Renal pelvis (tissue), 1 donor: ENCODE measurements at regions not wholly inside any gene's neighbourhood (a gene's known extent, or its start where the extent isn't known, plus 50 kb on each side); places are given as distances from the start of the nearest gene placed in this dataset.

Experiments
- DNase-seq: peaks from one replicate; pipeline ENCODE4 v3.0.0-alpha.2; 2013

DNA sequence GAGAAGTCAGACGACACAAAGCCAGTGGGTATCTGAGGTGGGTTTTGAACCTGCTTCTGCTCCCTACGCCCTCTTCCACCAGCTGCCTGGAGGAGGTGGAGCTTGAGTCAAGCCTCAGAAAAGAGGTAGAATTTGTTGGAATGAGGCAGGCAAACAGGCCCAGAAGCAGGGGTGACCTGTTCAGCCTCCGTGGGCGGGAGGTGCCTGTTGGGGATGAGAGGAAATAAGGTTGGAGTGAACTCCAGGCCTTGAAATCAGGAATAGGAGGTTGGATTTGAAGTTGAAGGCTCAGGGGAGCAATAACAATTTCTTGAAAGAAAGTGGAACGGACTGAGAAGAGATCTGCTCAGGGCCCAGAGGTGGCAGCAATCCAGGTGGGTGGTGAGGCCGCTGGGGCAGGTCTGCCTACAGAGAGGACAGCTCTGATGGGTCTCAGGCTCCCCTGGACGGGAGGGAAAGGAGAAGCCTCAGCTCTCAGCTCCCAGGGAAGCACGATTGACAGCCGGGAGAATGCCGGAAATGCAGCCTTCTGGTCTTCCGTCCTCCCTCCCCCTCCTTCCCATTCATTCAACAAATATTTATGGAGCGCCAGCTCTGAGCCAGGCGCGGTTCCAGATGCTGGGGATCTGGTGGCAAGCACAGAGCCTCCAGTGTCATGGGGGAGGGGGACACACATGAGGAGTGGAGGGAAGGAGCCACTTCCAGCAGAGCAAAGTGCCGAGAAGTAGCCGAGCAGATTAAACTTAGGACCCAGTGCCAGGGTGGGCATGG, 61.9 kb upstream of the CIBAR2 start:
- DNase-seq, result no peak

DNA sequence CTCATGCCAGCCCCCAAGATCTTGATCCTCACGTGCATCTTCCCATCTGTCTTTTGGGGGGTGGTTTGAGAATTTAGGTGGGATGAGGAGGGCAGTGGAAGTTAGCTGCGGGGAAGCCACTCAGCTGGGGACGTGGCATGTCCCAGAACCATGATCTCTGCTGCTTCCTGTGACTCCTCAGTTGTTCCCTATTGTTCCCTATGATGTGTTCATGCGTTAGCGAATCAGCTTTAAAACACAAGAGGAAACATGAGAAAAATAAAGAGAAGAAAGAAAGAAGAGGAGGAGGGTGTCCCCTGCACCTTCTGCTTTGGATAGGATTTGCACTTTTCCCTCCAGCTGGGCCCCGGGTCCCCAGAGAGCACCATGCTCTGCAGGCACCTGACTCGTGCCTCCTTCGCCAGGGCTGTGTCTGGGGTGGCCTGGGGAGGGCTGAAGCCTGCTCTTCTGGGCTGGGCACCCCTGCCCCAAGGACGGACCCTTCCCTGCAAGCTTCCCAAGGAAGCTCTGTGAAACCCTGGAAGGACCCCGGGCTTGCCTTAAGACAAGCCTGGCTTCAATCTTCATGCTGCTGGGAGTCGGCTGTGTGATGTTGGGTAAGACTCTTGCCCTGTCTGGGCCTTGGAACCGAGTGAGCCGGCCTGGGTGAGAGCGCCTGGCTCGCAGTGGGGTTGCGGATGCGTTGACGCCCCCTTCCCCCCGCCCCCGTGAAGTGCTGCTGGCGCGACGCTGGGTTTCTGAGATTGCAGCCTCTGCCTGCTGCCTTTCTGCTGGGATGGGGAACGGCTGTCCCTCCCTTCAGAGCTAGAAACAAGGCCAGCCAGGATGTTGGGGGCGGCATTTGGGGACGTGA, 62.8 kb upstream of the CIBAR2 start:
- DNase-seq, result no peak

DNA sequence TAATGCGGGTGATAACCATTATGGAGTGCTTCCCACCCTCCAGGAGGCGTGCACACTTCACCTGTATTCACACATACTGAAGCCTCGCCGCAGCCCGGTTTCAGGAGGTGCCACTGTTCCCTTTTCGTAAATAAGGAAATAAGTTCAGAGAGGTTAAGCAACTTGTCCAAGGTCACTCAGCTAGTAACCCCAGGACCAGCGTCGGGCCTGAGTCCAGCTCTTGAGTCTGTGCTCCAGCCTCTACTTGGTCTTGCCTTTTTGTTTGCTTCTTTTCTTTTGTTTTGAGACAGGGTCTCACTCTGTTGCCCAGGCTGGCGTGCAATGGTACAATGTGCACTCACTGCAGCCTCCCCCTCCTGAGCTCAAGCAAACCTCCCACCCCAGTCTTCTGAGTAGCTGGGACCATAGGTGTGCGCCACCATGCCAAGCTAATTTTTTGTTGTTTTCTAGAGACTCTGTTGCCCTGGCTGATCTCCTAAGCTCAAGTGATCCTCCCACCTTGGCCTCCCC, 63.5 kb upstream of the CIBAR2 start:
- DNase-seq, result no peak

DNA sequence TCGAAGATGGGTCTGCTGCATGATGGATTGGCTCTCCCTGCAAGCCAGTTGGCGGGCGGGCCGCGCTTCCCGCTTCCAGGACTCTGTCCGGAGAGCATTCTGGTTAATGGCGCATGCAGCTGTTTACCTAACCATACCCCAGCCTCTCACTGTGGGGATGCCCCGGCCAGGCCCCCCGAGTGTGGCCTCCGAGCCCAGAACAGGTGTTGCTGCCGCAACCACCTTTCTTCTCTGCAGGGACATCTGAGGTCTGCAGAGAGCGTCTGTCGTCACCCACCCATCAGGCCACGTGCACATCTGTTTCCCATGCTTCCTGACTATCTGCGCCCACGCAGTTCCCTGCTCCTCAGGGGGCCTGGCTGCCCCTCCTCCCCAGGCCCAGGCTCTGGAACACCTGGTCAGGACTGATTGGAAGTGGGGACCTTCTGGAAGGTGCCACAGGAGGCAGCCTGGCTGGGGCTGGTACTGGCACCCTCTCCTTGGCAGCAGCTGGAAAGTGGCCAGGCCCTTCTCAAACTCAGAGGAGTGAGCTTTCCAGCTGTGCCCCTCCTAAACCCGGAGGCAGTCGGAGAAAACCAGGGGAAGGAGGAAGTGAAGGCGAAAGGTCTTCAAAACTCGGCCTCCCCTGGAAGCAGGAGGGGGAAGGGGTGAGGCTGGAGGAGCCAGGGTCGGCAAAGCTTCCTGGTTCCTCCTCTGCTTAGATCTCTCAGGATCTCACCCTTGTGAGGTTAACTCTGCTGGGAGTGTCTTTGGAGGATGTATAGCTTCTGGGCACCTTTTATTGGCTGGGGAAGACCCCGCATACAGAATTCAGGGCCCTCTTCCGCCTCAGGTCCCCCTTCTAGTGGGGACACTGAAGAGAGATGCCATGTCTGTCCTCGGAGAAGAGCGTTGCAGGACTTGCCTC, 64.5 kb upstream of the CIBAR2 start:
- no peak for DNase-seq

DNA sequence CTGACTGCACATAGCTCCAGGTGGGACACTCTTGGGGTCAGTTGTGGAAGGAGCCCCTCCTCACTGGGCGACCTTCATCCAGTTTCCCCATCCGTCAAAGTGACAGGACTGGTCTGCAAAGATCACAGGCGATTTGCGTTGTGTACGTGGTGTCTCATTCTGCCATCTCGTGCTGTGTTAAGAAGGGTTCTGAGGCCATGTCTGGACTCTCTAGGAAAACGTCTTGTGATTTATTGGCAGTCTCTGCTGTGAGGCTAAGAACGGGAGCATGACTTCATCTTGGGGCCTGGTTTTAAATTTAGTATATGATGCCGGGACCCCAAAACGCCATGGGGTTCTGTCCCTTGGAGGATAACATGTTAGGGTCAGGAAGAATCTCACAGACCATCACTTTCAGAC, 65.2 kb upstream of the CIBAR2 start:
- no peak for DNase-seq

DNA sequence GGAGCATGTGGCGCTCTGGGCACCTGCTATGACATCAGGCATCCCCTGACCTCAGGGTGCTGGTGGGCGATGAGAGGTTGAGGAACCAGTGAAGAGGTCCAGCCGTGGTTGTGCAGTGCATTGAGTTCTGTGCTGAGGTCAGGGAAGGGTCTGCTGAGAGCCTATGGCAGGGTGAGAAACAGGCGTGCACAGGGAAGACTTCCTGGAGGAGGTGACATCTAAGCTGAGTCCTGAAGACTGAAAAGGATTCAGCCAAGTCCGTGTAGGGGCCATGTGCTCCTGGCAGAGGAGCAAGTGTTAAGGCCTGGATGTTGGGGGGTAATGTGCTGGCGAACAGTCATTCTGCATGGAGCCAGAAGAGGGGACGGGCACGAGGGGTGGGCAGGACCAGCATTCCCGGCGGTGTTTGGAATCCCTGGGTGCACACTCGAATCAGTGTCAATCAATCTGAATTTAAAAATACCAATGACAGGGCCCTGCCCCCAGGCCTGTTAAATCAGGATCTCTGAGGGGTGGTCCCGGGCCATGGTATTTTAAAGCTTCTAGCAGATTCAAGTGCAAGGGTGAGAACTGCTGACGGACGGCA, 65.8 kb upstream of the CIBAR2 start:
- no peak for DNase-seq

DNA sequence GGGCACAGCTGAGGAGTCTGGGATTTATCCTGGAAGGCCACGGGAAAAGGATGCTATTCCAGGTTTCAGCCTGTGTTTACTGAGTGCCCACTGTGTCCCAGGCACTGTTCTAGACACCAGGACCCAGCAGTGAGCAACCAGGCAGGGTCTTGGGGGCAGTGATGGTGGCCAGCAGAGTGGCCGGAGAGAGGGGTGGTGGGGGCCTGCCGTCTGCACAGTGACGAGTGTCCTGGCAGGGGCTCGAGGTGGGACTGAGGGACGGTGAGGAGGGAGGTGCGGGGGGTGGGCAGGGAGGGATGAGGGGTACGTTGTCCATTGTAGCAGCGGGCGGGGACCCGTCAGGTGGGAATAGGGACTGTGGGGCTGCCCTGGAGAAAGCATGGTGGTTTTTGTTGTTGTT, 66.3 kb upstream of the CIBAR2 start:
- DNase-seq, result no peak

DNA sequence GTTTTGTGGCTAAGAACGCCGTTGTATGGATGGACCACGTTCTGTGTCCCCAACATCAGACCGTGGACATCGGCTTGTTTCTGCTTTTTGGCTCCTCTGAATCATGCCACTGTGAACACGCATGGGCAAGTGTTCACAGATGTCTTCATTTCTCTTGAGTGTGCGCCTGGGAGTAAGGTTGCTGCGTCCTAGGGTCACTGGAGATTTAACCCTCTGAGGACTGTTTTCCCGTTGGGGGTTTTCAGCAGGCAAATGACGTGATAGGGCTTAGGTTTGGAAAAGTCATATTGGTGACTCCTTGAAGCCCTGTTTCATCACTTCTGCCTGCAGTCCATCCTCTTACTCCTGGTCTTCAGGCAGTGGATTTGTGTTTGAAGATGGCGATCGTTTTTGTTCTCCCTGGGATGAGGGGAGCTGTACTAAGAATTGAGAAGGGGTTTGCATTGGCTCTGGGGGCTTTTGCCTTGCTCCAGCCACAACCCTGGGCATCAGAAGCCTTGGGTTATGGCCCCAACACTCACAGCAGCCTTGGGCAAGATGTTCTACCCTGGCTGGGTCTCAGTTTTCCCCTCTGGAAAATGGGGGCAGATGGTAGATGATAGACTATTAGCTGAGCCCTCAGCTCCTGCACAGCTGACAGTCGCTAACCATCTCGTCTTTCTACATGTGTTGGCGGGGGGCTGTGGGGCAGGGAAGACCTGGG, 67.2 kb upstream of the CIBAR2 start:
- DNase-seq, result no peak

DNA sequence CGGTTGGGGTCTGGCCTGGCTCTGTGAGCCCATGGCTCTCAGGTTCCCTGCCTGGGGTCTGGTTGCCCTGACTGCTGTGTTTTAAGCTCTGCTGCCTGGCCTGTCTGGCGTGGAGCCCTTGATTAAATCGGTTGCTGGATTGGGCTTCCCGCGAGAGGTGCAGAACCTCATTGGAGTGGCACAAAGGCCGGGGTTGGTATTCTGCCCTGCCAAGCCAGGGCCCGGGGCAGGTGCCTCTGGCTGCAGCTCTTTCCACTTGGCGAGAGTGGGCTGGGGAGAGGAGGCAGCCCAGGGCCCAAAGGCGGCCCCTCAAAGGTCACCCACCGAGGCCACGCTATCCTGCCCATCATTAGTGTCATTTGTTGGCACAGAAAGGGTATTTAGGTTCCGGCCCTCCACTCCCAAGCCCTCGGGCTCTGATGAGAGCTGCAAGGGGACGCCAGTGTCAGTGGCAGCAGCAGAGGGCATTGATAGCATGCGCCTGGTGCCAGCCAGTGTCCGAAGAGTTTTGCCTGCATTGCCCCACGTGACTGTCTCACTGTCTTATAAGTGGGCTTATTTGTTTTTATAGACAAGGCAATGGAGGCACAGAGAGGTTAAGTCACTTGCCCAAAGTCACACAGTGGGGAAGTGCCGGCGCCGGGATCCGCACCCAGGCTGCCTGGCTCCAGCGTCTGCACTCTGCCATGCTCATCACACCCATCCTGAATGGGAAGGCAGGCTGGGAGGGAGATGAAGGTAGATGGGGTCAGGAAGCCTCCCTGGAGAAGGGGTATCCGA, 68.0 kb upstream of the CIBAR2 start:
- no peak for DNase-seq

DNA sequence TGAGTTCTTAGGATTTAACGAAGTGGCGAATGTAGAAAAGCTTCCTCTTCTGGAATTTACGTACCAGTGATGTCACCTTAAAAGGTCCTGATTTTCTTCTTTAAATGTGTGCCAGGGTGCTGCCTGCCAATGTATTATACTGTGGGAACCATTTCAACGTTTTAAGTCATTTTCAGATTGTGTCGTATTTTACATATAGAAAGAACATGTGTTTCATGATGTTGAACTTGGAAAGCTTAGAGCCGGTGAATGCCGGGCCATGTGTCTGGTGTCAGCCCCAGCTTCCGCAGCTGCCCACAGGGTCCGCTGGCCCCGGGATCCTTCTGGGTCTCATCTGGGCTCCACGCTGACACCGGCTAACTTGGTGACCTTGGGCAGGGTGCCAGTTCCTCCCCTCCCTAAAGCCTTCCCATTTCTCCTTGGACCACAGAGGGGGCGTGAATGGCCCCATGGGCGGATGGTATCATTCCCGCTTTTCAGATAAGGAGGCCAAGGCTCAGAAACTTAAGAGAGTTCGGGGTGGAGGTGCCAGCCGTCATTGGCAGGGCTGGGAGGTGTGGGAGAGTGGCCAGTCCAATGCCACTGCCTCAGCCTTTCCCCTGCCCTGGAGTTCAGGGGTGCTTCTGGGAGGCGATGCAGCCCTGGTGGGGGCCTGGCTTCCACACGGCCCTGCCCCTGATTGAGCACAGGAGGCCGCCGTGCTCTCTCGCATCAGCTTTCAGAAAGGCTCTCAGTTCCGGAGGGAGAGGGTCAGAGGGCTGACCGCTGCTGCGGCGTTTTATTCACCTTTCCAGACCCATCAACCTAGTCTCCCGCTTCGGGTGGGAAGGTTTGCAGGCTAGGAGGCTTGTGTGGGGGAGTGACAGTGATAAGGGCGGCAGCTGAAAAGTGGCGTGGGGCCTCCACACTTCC, 68.8 kb upstream of the CIBAR2 start:
- no peak for DNase-seq

DNA sequence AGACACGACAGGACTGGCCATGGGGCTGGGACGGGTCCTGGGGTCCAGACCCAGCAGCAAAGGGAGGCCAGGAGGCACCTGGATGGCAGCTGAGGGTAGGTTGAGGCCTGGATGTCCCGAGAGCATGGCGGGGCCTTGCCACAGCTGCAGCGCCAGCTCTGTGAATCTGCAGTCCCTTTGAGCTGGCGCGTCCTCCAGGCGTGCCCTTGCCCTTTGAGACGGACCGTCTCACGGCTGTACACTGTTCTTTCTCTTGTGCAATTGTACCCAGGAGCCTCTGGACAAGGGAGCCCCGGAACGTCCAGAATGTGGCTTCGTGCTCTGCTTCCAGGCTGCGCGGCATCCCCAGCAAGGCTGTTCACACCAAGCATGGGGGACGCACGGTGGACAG, 69.5 kb upstream of the CIBAR2 start:
- DNase-seq, result no peak

DNA sequence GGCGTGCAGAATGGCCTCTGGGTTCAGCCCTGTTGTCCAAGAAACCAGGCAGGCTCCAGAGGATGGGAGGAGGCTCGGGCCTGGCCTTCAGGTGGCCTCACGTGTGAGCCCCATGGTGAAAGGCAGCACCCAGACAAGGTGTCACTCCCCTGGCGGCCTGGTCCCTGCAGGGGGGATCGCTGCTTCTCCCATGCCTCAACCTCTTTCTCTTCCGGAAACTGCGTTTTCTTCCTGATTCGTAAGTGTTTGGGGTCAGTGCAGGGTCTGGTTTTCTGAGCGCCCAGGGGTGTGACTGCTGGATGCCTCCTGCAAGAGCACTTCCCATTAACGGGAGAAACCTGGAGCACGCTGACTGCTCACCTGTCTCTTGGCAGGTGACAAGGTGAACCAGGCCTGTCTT, 70.0 kb upstream of the CIBAR2 start:
- DNase-seq, result no peak

DNA sequence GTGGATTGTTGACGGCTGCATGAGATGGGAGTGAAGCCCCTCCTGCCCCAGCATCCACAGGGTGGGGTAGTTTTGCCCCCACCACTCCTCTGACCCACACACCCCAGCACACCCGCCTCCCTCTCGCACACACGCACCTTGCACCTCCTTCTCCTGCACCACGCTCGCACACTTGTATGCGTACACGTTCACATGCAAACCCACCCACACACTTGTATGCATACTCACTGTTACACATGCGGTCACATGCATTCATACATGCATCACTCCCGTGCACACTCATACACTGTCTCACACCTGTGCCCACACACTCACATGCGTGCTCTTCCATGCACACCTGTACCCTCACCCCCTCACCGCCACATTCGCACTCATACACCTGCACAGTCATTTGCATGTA, 70.5 kb upstream of the CIBAR2 start:
- no peak for DNase-seq

DNA sequence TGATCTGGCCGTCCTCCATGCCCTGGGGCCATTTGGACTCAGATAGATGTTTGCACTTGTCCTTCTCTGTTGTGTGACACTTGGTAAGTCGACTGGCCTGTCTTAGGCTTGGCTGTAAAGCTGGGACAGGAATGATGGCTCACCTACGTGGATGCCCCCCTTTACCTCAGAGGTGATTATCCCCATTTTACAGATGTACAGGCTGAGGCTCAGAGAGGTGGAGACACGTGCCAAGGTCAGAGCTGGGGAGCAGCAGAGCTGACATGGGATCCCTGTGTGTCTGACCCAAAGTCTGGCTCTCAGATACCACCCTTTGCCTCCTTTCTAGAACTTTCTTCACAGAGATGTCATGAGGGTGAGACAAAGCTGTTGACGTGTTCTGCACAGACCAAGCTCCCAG, 71.3 kb upstream of the CIBAR2 start:
- no peak for DNase-seq

DNA sequence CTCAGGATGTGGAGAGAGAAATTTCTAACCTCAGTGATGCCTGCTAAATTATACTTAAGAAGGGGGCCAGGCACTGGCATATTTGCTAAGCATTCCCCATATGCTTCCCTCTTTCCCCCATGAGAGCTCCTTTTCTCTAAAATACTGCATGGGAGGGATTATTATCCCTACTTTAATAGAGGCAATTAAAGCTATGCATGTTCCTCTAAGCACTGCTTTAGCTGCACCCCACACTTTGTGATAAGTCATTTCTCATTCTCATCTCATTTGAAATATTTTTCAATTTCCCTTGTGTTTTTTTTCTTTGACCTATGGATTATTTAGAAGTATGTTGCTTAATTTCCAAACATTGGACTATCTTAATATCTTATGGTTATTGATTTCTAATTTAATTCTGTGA, 72.1 kb upstream of the CIBAR2 start:
- no peak for DNase-seq

DNA sequence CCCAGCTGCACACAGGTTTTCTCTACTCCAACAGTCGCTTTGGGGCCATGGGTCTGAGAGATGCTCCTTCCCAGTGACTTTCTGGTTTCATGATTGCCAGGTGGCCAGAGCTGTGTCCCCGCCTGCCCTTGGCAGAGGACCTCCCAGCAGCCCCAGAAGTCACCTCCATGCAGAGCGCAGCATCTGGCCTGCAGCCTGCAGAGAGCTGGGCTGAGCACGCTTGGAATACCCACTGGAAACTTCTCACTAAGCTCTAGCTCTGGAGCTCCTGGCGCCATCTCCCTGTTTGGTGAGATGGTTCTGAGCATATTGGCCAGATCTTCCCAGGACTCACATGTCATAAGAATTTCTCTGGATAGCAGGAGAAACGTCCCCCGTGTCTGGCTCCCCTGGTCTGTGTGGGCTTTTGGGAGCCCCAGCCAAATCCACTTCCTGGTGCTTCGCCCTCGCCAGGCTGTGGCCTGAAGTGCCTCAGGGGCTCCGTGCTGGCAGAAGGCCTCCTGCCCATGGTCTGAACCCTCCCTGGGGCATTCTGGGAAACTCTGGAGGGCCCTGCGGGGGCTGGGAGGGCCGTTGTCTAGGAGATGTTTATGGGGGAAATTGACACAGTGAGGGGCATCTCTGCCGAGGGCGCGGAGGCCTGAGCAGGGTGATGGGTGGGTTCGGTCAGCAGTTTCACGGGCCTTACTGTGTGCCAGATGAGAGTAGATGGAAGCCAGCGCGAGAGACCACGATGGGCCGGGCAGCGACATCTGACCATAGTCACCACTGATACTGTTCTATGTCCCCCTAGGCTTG, 73.2 kb upstream of the CIBAR2 start:
- no peak for DNase-seq

DNA sequence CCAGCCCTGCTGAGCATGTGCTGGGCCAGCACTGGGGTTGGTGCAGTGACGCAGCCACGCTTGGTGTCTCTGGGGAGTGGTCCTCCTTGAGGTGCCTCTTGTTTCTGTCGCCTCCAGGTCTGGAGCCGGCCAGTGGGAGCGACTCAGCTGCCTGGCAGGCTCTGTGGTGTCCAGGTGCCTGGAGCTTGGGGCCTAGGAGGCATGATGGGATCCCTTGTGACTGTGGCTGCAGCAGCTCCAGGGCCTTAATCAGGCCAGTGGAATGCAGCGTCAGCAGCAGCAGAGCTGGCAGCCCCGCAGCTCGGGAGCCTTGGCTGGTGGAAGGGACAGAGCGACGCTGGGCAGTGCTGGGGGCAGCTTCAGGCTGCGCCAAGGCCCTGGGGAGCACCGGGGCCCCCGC, 74.7 kb upstream of the CIBAR2 start:
- no peak for DNase-seq

DNA sequence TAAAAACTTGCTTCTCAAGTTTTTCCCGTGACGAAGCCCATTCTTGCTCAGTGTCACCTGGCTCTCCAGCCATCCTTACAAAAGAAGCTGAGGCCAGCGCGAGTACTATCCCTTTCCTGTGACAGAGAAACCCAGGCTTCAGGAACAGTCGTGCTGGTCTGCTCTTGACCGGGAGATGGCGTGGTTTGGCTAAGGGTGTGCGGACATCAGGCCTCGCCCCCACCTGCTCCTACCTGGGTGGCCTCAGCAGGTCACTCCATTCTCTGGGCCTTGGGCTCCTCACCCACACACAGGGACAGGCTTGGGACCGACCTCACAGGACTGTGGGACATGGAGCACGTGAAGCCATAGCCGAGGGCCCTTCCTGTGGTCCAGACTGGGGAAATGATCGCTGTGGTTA, 75.2 kb upstream of the CIBAR2 start:
- DNase-seq, result no peak
